GM23338 (cell line): ENCODE measurements at regions not wholly inside any gene's neighbourhood (a gene's known extent, or its start where the extent isn't known, plus 50 kb on each side); places are given as distances from the start of the nearest gene placed in this dataset.

Source experiments
- ATAC-seq: fragments of 200-7000 bp; cut with Tn5 transposase; 3 replicates; pipeline ENCODE4 v1.9.1; 2020
- DNase-seq: peaks from one replicate; pipeline ENCODE4 v3.0.0-alpha.2; 2015; ENCODE audit warnings: low spot score
- H2AFZ ChIP-seq: fragments of 200-600 bp; sonication (generic); 2 replicates; pipeline ENCODE4 v1.8.0; 2016; ENCODE audit warnings: antibody characterized with exemption, mild to moderate bottlenecking, moderate library complexity
- H3F3A ChIP-seq: fragments of 200-600 bp; sonication (generic); replicated peaks from 2 replicates; pipeline ENCODE4 v1.8.0; 2017; ENCODE audit warnings: antibody characterized with exemption, mixed run types, low read depth
- H3K27ac ChIP-seq: fragments of 200-600 bp; sonication (generic); 2 replicates; pipeline ENCODE4 v1.6.1; 2016; ENCODE audit warnings: low read depth
- H3K27me3 ChIP-seq: fragments of 200-600 bp; sonication (generic); 2 replicates; pipeline ENCODE4 v1.8.0; 2016; ENCODE audit warnings: mild to moderate bottlenecking, mixed run types, moderate library complexity; ENCODE audit not compliant: insufficient read depth
- H3K36me3 ChIP-seq: fragments of 200-600 bp; sonication (generic); 2 replicates; pipeline ENCODE4 v1.8.0; 2016; ENCODE audit warnings: mild to moderate bottlenecking; ENCODE audit not compliant: insufficient read depth
- H3K4me1 ChIP-seq: fragments of 200-600 bp; sonication (generic); 2 replicates; pipeline ENCODE4 v1.8.0; 2016; ENCODE audit warnings: mild to moderate bottlenecking, moderate library complexity; ENCODE audit not compliant: insufficient read depth
- H3K4me2 ChIP-seq: fragments of 200-600 bp; sonication (generic); 2 replicates; pipeline ENCODE4 v1.7.1; 2017; ENCODE audit warnings: mixed run types
- H3K4me3 ChIP-seq: fragments of 200-600 bp; sonication (generic); 2 replicates; pipeline ENCODE4 v1.6.1; 2016; ENCODE audit warnings: mixed run types
- H3K79me2 ChIP-seq: fragments of 200-600 bp; sonication (generic); replicated peaks from 2 replicates; pipeline ENCODE4 v1.8.0; 2017; ENCODE audit warnings: mild to moderate bottlenecking; ENCODE audit not compliant: insufficient read depth
- H3K9me2 ChIP-seq: fragments of 200-600 bp; sonication (generic); 2 replicates; pipeline ENCODE4 v1.8.0; 2017; ENCODE audit not compliant: insufficient read depth
- H4K20me1 ChIP-seq: fragments of 200-600 bp; sonication (generic); replicated peaks from 2 replicates; pipeline ENCODE4 v1.8.0; 2017; ENCODE audit warnings: mild to moderate bottlenecking; ENCODE audit not compliant: insufficient read depth
- H3K27ac Mint-ChIP-seq: 2 replicates; pipeline ENCODE4 v1.8.0; 2020; ENCODE audit warnings: inconsistent platforms, mild to moderate bottlenecking, moderate library complexity, mixed read lengths
- H3K27me3 Mint-ChIP-seq: 3 replicates; pipeline ENCODE4 v1.8.0; 2022; ENCODE audit warnings: low read depth, mild to moderate bottlenecking, moderate library complexity, mixed read lengths, inconsistent platforms; ENCODE audit not compliant: insufficient read depth, poor library complexity
- H3K36me3 Mint-ChIP-seq: 3 replicates; pipeline ENCODE4 v1.8.0; 2021; ENCODE audit warnings: low read depth, mild to moderate bottlenecking, inconsistent platforms, moderate library complexity, mixed read lengths
- H3K4me1 Mint-ChIP-seq: 3 replicates; pipeline ENCODE4 v1.8.0; 2020; ENCODE audit warnings: mild to moderate bottlenecking, inconsistent platforms, mixed read lengths
- H3K4me3 Mint-ChIP-seq: 3 replicates; pipeline ENCODE4 v1.8.0; 2021; ENCODE audit warnings: moderate library complexity, mild to moderate bottlenecking, inconsistent platforms, mixed read lengths
- H3K9me3 Mint-ChIP-seq: 3 replicates; pipeline ENCODE4 v1.8.0; 2020; ENCODE audit warnings: moderate library complexity, mild to moderate bottlenecking, inconsistent platforms, mixed read lengths
- CREB1 ChIP-seq: fragments of 250-450 bp; sonication (Bioruptor Pico); IDR thresholded peaks from 2 replicates; pipeline ENCODE4 v1.5.0; 2020; ENCODE audit warnings: low read depth, mild to moderate bottlenecking, moderate library complexity
- EZH2 ChIP-seq: fragments of 200-600 bp; sonication (generic); IDR thresholded peaks from one replicate; pipeline ENCODE4 v1.8.0; 2017; ENCODE audit warnings: antibody characterized with exemption, mild to moderate bottlenecking, low read depth; ENCODE audit not compliant: unreplicated experiment
- EZH2phosphoT487 ChIP-seq: fragments of 200-600 bp; sonication (generic); IDR thresholded peaks from one replicate; pipeline ENCODE4 v1.8.1; 2018; ENCODE audit warnings: antibody characterized with exemption; ENCODE audit not compliant: unreplicated experiment
- JUNB ChIP-seq: IDR thresholded peaks from one replicate; pipeline ENCODE4 v1.6.1; 2016; ENCODE audit warnings: antibody characterized with exemption; ENCODE audit not compliant: unreplicated experiment
- NANOG ChIP-seq: IDR thresholded peaks from 2 replicates; pipeline ENCODE4 v1.6.1; 2016; ENCODE audit warnings: antibody characterized with exemption, borderline replicate concordance
- STAT1 ChIP-seq: IDR thresholded peaks from one replicate; pipeline ENCODE4 v1.6.1; 2016; ENCODE audit warnings: antibody characterized with exemption; ENCODE audit not compliant: unreplicated experiment
- ZNF114 ChIP-seq: fragments of 250-450 bp; sonication (Bioruptor Pico); IDR thresholded peaks from 2 replicates; pipeline ENCODE4 v1.5.0; 2020; ENCODE audit warnings: mild to moderate bottlenecking, moderate library complexity
- ZNF331 ChIP-seq: fragments of 250-450 bp; sonication (Bioruptor Pico); IDR thresholded peaks from 2 replicates; pipeline ENCODE4 v1.5.0; 2020; ENCODE audit warnings: low read depth, mild to moderate bottlenecking, moderate library complexity
- TF ChIP-seq, protein P1 (sequence below), 2 experiments: fragments of 200-600 bp in 1 of 2; sonication (generic) in 1 of 2; conservative IDR thresholded peaks; 2 replicates each; pipeline versions ENCODE4 v1.5.1 to v1.6.1; 2016 to 2017; ENCODE audit warnings: antibody characterized with exemption in 2 of 2, low read depth in 2 of 2, mild to moderate bottlenecking in 2 of 2, moderate library complexity in 1 of 2
- TF ChIP-seq, protein P2 (sequence below): IDR thresholded peaks from 2 replicates; pipeline ENCODE4 v1.6.1; 2016; ENCODE audit warnings: antibody characterized with exemption

DNA sequence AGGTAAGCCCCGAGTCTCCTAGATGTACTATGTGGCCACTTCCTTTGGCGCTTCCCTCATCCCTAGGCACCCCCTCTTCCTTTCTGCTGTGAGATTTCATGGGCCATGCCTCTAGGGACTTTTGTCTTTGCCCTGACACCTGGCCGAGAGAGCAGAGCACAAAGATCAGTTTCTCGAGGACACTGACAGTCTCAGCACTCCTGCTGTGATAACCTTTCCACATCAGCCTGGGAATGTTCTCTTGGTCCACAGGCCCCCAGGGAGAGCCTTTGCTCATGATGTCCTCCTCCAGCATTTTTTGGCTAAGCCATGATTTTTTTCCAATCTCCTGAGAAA, 127.0 kb upstream of the CPEB4 start:
- H3K36me3 Mint-ChIP-seq = no peaks in the 10 kb centered on the region
- DNase-seq (no peak), ATAC-seq (no peak)
- H3K27me3 Mint-ChIP-seq = peaks cover 7% of the 10 kb centered on the region
- H4K20me1 ChIP-seq = no peaks in the 10 kb centered on the region
- no peak for TF ChIP-seq ZNF331 (CRISPR knock-in tag)
- TF ChIP-seq CREB1 (CRISPR knock-in tag) = no peak
- TF ChIP-seq, protein P1, sequence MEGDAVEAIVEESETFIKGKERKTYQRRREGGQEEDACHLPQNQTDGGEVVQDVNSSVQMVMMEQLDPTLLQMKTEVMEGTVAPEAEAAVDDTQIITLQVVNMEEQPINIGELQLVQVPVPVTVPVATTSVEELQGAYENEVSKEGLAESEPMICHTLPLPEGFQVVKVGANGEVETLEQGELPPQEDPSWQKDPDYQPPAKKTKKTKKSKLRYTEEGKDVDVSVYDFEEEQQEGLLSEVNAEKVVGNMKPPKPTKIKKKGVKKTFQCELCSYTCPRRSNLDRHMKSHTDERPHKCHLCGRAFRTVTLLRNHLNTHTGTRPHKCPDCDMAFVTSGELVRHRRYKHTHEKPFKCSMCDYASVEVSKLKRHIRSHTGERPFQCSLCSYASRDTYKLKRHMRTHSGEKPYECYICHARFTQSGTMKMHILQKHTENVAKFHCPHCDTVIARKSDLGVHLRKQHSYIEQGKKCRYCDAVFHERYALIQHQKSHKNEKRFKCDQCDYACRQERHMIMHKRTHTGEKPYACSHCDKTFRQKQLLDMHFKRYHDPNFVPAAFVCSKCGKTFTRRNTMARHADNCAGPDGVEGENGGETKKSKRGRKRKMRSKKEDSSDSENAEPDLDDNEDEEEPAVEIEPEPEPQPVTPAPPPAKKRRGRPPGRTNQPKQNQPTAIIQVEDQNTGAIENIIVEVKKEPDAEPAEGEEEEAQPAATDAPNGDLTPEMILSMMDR (conservative IDR thresholded peaks at IDR 0.05; ENCODE audit: low read depth in 2 of 2) = no peak
- no peak overlapping the region for H3K4me2 ChIP-seq
- no peaks in the 10 kb centered on the region for H3K79me2 ChIP-seq
- peaks cover 8% of the 10 kb centered on the region for H3K4me1 Mint-ChIP-seq
- H3K4me1 ChIP-seq = peaks cover 6% of the 10 kb centered on the region
- no peak overlapping the region for H3K27ac ChIP-seq
- H3F3A ChIP-seq = no peaks in the 10 kb centered on the region
- no peak overlapping the region for H3K4me3 ChIP-seq
- H3K4me3 Mint-ChIP-seq = no peak overlapping the region
- no peak overlapping the region for H3K27ac Mint-ChIP-seq
- H3K36me3 ChIP-seq = no peaks in the 10 kb centered on the region
- no peaks in the 10 kb centered on the region; the same call in 2 of the 3 replicates for H3K9me3 Mint-ChIP-seq
- H3K9me2 ChIP-seq = peaks cover 6% of the 10 kb centered on the region; the same call in 1 of the 2 replicates
- no peaks in the 10 kb centered on the region for H3K27me3 ChIP-seq
- peak overlapping the region; percentile 28; the same call in 1 of the 2 replicates for H2AFZ ChIP-seq

DNA sequence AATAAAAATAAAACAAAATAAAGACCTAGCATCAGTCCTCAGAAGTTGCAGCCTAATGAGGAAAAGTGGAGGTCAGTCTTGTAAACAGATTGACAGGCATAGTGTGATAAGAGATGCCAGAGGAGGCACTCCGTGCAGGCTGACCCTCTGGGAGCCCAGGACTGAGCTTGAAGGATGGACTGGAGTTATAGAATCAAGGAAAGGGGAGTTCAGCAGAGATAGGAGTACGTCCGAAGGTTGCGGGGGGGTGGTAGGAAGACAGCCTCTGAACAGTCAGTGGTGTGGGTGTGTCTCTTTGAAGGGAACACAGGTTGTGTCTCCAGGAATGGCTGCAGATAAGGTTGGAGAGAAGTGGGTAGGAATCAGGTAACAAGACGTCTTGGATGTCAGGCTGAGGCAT, 126.1 kb upstream of the CPEB4 start:
- Mint-ChIP-seq H3K4me3 (no peak overlapping the region), H3K27me3 (peaks cover 7% of the 10 kb centered on the region), H3K27ac (no peak overlapping the region), H3K4me1 (peaks cover 8% of the 10 kb centered on the region), H3K36me3 (no peaks in the 10 kb centered on the region), H3K9me3 (no peaks in the 10 kb centered on the region; the same call in 2 of the 3 replicates)
- Histone ChIP-seq H2AFZ (no peak overlapping the region), H3F3A (no peaks in the 10 kb centered on the region), H3K27ac (no peak overlapping the region), H3K27me3 (no peaks in the 10 kb centered on the region), H4K20me1 (no peaks in the 10 kb centered on the region), H3K9me2 (peaks cover 6% of the 10 kb centered on the region; the same call in 1 of the 2 replicates), H3K4me3 (no peak overlapping the region), H3K4me2 (no peak overlapping the region), H3K79me2 (no peaks in the 10 kb centered on the region), H3K36me3 (no peaks in the 10 kb centered on the region), H3K4me1 (peaks cover 6% of the 10 kb centered on the region)
- DNase-seq (no peak), ATAC-seq (no peak)
- TF ChIP-seq JUNB (no peak), EZH2 (no peak), CREB1 (CRISPR knock-in tag) (no peak), STAT1 (no peak), EZH2phosphoT487 (no peak), NANOG (no peak), ZNF114 (no peak)
- TF ChIP-seq, protein P2, sequence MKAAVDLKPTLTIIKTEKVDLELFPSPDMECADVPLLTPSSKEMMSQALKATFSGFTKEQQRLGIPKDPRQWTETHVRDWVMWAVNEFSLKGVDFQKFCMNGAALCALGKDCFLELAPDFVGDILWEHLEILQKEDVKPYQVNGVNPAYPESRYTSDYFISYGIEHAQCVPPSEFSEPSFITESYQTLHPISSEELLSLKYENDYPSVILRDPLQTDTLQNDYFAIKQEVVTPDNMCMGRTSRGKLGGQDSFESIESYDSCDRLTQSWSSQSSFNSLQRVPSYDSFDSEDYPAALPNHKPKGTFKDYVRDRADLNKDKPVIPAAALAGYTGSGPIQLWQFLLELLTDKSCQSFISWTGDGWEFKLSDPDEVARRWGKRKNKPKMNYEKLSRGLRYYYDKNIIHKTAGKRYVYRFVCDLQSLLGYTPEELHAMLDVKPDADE = no peak
- TF ChIP-seq, protein P1 (conservative IDR thresholded peaks at IDR 0.05; ENCODE audit: low read depth in 2 of 2) = no peak
